Lower leg skin (tissue), 4 donors: ENCODE measurements at regions not wholly inside any gene's neighbourhood (a gene's known extent, or its start where the extent isn't known, plus 50 kb on each side); places are given as distances from the start of the nearest gene placed in this dataset.

Source experiments
- DNase-seq, 2 donors: peaks; one replicate each; pipeline ENCODE4 v3.0.0-alpha.2; 2019; ENCODE audit warnings: low spot score in 2 of 2
- H3K4me3 ChIP-seq: fragments of 200-600 bp; sonication (generic); 2 replicates; pipeline ENCODE4 v1.5.1; 2017; ENCODE audit warnings: mild to moderate bottlenecking, low read depth; ENCODE audit not compliant: poor library complexity, severe bottlenecking
- CTCF ChIP-seq, 3 donors: fragments of 450-650 bp; IDR thresholded peaks; one replicate each; pipeline ENCODE4 v1.5.1; 2016; ENCODE audit warnings: antibody characterized with exemption in 3 of 3, mild to moderate bottlenecking in 3 of 3, moderate library complexity in 2 of 3
- POLR2A ChIP-seq, 2 donors: fragments of 450-650 bp; IDR thresholded peaks; one replicate each; pipeline ENCODE4 v1.6.1; 2016 to 2017; ENCODE audit warnings: antibody characterized with exemption in 2 of 2, mild to moderate bottlenecking in 1 of 2, moderate library complexity in 1 of 2
- WGBS, 2 donors: methylation state at CpG; one replicate each; pipeline ENCODE4 v1.1.5; 2018; 5-methylcytosine and 5-hydroxymethylcytosine counted together
- intact Hi-C: fragments of 100-400 bp; cut with DNase I; formaldehyde crosslinking; loops from one replicate; pipeline ENCODE4 v1.15.0; 2023; ENCODE audit warnings: low total_unique reads

GRCh38 chr7:131786204-131786603 is 229.8 kb upstream of the PODXL start:
- no peak for DNase-seq
- no peak for TF ChIP-seq POLR2A (IDR thresholded peaks at IDR 0.05)
- no peak for TF ChIP-seq CTCF (IDR thresholded peaks at IDR 0.05)
- H3K4me3 ChIP-seq = no peak overlapping the region
- intact Hi-C loops = no loop called here
- WGBS, 2 donors = 64 to 72% methylated on average over 2 of the region's 2 CpGs

- no peak overlapping the region for H3K4me3 ChIP-seq
- no peak for DNase-seq
- no peak for TF ChIP-seq CTCF (IDR thresholded peaks at IDR 0.05)
- TF ChIP-seq POLR2A (IDR thresholded peaks at IDR 0.05) = no peak
- WGBS, 2 donors = 86 to 96% methylated on average over 2 of the region's 2 CpGs
- intact Hi-C loops = no loop called here
Observed at GRCh38 chr7:131778601-131779000, 222.2 kb upstream of the PODXL start.

- no peak for DNase-seq
- intact Hi-C loops = no loop called here
Observed at GRCh38 chr7:131774419-131775220, 218.2 kb upstream of the PODXL start.

GRCh38 chr7:131773413-131773812 is 217.0 kb upstream of the PODXL start:
- no peak for TF ChIP-seq CTCF (IDR thresholded peaks at IDR 0.05)
- no peak for TF ChIP-seq POLR2A (IDR thresholded peaks at IDR 0.05)
- H3K4me3 ChIP-seq = no peak overlapping the region
- intact Hi-C loops = no loop called here
- no peak for DNase-seq
- 54 to 57% methylated on average over 2 of the region's 2 CpGs for WGBS, 2 donors

More at GRCh38 chr7:131774419-131775220, 218.2 kb upstream of the PODXL start:
- TF ChIP-seq POLR2A (IDR thresholded peaks at IDR 0.05) = no peak
- TF ChIP-seq CTCF (IDR thresholded peaks at IDR 0.05) = no peak
- no peak overlapping the region for H3K4me3 ChIP-seq
- WGBS, 2 donors = 62 to 72% methylated on average over 10 of the region's 10 CpGs

GRCh38 chr7:131769241-131769640 is 212.8 kb upstream of the PODXL start:
- WGBS, 2 donors = 12 to 48% methylated on average over 2 of the region's 2 CpGs
- DNase-seq = no peak
- TF ChIP-seq POLR2A (IDR thresholded peaks at IDR 0.05) (no peak), CTCF (IDR thresholded peaks at IDR 0.05) (no peak)
- H3K4me3 ChIP-seq = no peak overlapping the region
- intact Hi-C loops = no loop called here

GRCh38 chr7:131767591-131767990 is 211.2 kb upstream of the PODXL start:
- WGBS, 2 donors = 83 to 90% methylated on average over 5 of the region's 5 CpGs

More at GRCh38 chr7:131767591-131767990, 211.2 kb upstream of the PODXL start:
- TF ChIP-seq POLR2A (IDR thresholded peaks at IDR 0.05) (no peak), CTCF (IDR thresholded peaks at IDR 0.05) (no peak)
- DNase-seq = no peak
- no peak overlapping the region for H3K4me3 ChIP-seq
- intact Hi-C loops = no loop called here
